K562 (cell line): ENCODE measurements at regions not wholly inside any gene's neighbourhood (a gene's known extent, or its start where the extent isn't known, plus 50 kb on each side); places are given as distances from the start of the nearest gene placed in this dataset.

ENCODE experiments used
- CTBP1 ChIP-seq: fragments of 450-650 bp; IDR thresholded peaks from 2 replicates; pipeline ENCODE4 v1.6.1; 2016; ENCODE audit warnings: borderline replicate concordance
- FOXP4 ChIP-seq: sonication (generic); formaldehyde crosslinking; IDR thresholded peaks from 2 replicates; pipeline ENCODE4 v1.8.0; 2022; ENCODE audit warnings: mild to moderate bottlenecking, missing genetic modification reagents, borderline replicate concordance
- GABPA ChIP-seq: fragments of 200-800 bp; sonication (Bioruptor generic); conservative IDR thresholded peaks from 2 replicates; pipeline ENCODE4 v1.6.1; 2016; ENCODE audit warnings: low read depth, missing genetic modification characterization, missing compliant biosample characterization
- KDM1A ChIP-seq, 2 experiments: fragments of 450-650 bp; IDR thresholded peaks; 2 replicates each; pipeline ENCODE4 v1.6.1; 2016; ENCODE audit warnings: mild to moderate bottlenecking in 2 of 2
- ZBTB17 ChIP-seq: fragments of 450-650 bp; formaldehyde crosslinking; IDR thresholded peaks from 2 replicates; pipeline ENCODE4 v1.4.0; 2020; ENCODE audit warnings: mild to moderate bottlenecking
- ZZZ3 ChIP-seq: fragments of 450-650 bp; IDR thresholded peaks from 2 replicates; pipeline ENCODE4 v1.6.1; 2016; ENCODE audit warnings: antibody characterized with exemption, mild to moderate bottlenecking, moderate library complexity

GRCh38 chr2:224114428-224114827, 75.3 kb upstream of the SERPINE2 start:
- TF ChIP-seq CTBP1 (no peak), FOXP4 (CRISPR knock-in tag) (no peak), ZZZ3 (no peak), ZBTB17 (no peak), KDM1A (IDR thresholded peaks at IDR 0.05) (no peak), GABPA (tag) (no peak)
